ENCODE measurements at regions not wholly inside any gene's neighbourhood (a gene's known extent, or its start where the extent isn't known, plus 50 kb on each side); places are given as distances from the start of the nearest gene placed in this dataset.
A peak's percentile ranks its signal among the peaks of the same experiment; 100 is the strongest.

GRCh38 chr20:62545901-62546525 is 70.2 kb upstream of the GATA5 start:
- no peak for DNase-seq (ENCODE audit: low spot score)

GRCh38 chr20:62546606-62547005 is 70.8 kb upstream of the GATA5 start:
- no peak for DNase-seq (ENCODE audit: low spot score)

- DNase-seq (ENCODE audit: low spot score): no peak
Measured at GRCh38 chr20:62547364-62547763, 71.6 kb upstream of the GATA5 start.

- DNase-seq (ENCODE audit: low spot score): no peak
Measured at GRCh38 chr20:62548471-62548870, 72.7 kb upstream of the GATA5 start.

- DNase-seq (ENCODE audit: low spot score): no peak
Measured at GRCh38 chr20:62549029-62549428, 73.2 kb upstream of the GATA5 start.

- no peak for DNase-seq (ENCODE audit: low spot score)
Measured at GRCh38 chr20:62549499-62550086, 73.8 kb upstream of the GATA5 start.

GRCh38 chr20:62550087-62550632 is 74.4 kb upstream of the GATA5 start:
- DNase-seq (ENCODE audit: low spot score): no peak

- peak; percentile 61 for DNase-seq (ENCODE audit: low spot score)
Measured at GRCh38 chr20:62551407-62552323, 75.9 kb upstream of the GATA5 start.

GRCh38 chr20:62552613-62553012 is 76.8 kb upstream of the GATA5 start:
- DNase-seq (ENCODE audit: low spot score): no peak

- no peak for DNase-seq (ENCODE audit: low spot score)
Measured at GRCh38 chr20:62553136-62553837, 77.5 kb upstream of the GATA5 start.

GRCh38 chr20:62553838-62554161 is 78.0 kb upstream of the GATA5 start:
- DNase-seq (ENCODE audit: low spot score): no peak

GRCh38 chr20:62554214-62554897 is 78.6 kb upstream of the GATA5 start:
- DNase-seq (ENCODE audit: low spot score): no peak

- DNase-seq (ENCODE audit: low spot score): no peak
Measured at GRCh38 chr20:62554898-62555641, 79.3 kb upstream of the GATA5 start.

- no peak for DNase-seq (ENCODE audit: low spot score)
Measured at GRCh38 chr20:62555642-62556420, 80.0 kb upstream of the GATA5 start.

GRCh38 chr20:62557462-62557861 is 81.7 kb upstream of the GATA5 start:
- DNase-seq (ENCODE audit: low spot score): no peak

- no peak for DNase-seq (ENCODE audit: low spot score)
Measured at GRCh38 chr20:62557999-62558408, 82.2 kb upstream of the GATA5 start.

- no peak for DNase-seq (ENCODE audit: low spot score)
Measured at GRCh38 chr20:62558779-62559178, 83.0 kb upstream of the GATA5 start.

GRCh38 chr20:62560162-62560561 is 82.1 kb upstream of the SLCO4A1 start:
- no peak for DNase-seq (ENCODE audit: low spot score)

GRCh38 chr20:62561182-62561581 is 81.1 kb upstream of the SLCO4A1 start:
- no peak for DNase-seq (ENCODE audit: low spot score)

GRCh38 chr20:62561948-62562347 is 80.4 kb upstream of the SLCO4A1 start:
- no peak for DNase-seq (ENCODE audit: low spot score)
